HG03521 (cell line): ENCODE measurements at regions not wholly inside any gene's neighbourhood (a gene's known extent, or its start where the extent isn't known, plus 50 kb on each side); places are given as distances from the start of the nearest gene placed in this dataset.
"Not testable (repeated sequence)": the region's sequence is repeated elsewhere in the genome, so short reads cannot be mapped to it uniquely, and the experiment has no call there.

ENCODE experiments used
- ATAC-seq: cut with Tn5 transposase; IDR thresholded peaks from one replicate; pipeline ENCODE4 v1.9.1; 2021; ENCODE audit warnings: mild to moderate bottlenecking, moderate library complexity; ENCODE audit not compliant: unreplicated experiment

- not testable (repeated sequence) for ATAC-seq
Observed at GRCh38 chr11:37135606-37136005, 537.6 kb upstream of the RAG2 start.

GRCh38 chr11:37134637-37135036 is 536.6 kb upstream of the RAG2 start:
- ATAC-seq: no peak

- ATAC-seq: no peak
Observed at GRCh38 chr11:37124384-37124783, 526.3 kb upstream of the RAG2 start.

GRCh38 chr11:37115963-37116362 is 517.9 kb upstream of the RAG2 start:
- no peak for ATAC-seq

GRCh38 chr11:37110385-37110784 is 512.3 kb upstream of the RAG2 start:
- no peak for ATAC-seq

GRCh38 chr11:37109286-37109585 is 511.2 kb upstream of the RAG2 start:
- ATAC-seq: no peak

- no peak for ATAC-seq
Observed at GRCh38 chr11:37108436-37109285, 510.6 kb upstream of the RAG2 start.

GRCh38 chr11:37107831-37108230 is 509.8 kb upstream of the RAG2 start:
- ATAC-seq: no peak

- ATAC-seq: no peak
Observed at GRCh38 chr11:37107415-37107814, 509.4 kb upstream of the RAG2 start.

- no peak for ATAC-seq
Observed at GRCh38 chr11:37105427-37105826, 507.4 kb upstream of the RAG2 start.

GRCh38 chr11:37104380-37104779 is 506.3 kb upstream of the RAG2 start:
- ATAC-seq: no peak

GRCh38 chr11:37100008-37100407 is 502.0 kb upstream of the RAG2 start:
- no peak for ATAC-seq

- no peak for ATAC-seq
Observed at GRCh38 chr11:37092487-37092886, 494.5 kb upstream of the RAG2 start.

GRCh38 chr11:37089439-37089838 is 491.4 kb upstream of the RAG2 start:
- ATAC-seq: no peak

- ATAC-seq: no peak
Observed at GRCh38 chr11:37088573-37088910, 490.5 kb upstream of the RAG2 start.

GRCh38 chr11:37087650-37088572 is 489.9 kb upstream of the RAG2 start:
- ATAC-seq: no peak

- ATAC-seq: no peak
Observed at GRCh38 chr11:37078521-37078920, 480.5 kb upstream of the RAG2 start.

- ATAC-seq: no peak
Observed at GRCh38 chr11:37076866-37077265, 478.8 kb upstream of the RAG2 start.

GRCh38 chr11:37072538-37073055 is 474.6 kb upstream of the RAG2 start:
- ATAC-seq: no peak

- ATAC-seq: no peak
Observed at GRCh38 chr11:37050311-37050710, 452.3 kb upstream of the RAG2 start.

- no peak for ATAC-seq
Observed at GRCh38 chr11:37040921-37041320, 442.9 kb upstream of the RAG2 start.

GRCh38 chr11:37038911-37039310 is 440.9 kb upstream of the RAG2 start:
- ATAC-seq: no peak
